ENCODE measurements at regions not wholly inside any gene's neighbourhood (a gene's known extent, or its start where the extent isn't known, plus 50 kb on each side); places are given as distances from the start of the nearest gene placed in this dataset.

DNA sequence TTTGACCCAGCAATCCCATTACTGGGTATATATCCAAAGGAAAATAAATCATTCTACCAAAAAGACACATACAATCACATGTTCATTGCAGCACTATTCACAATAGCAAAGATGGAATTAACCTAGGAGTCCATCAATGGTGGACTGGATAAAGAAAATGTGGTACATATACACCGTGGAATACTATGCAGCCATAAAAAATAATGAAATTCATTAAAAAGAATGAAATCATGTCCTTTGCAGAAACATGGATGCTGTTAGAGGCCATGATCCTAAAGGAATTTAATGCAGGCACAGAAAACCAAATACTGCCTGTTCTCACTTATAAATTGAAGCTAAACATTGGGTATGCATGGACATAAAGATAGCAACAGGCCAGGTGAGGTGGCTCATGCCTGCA lies 61.9 kb upstream of the BMP6 start:
- no peak overlapping the region for H3K27ac ChIP-seq (ENCODE audit: low read depth, low read length)
- H3K27me3 ChIP-seq (ENCODE audit: control insufficient read depth, insufficient read depth, low read length), result no peaks in the 10 kb centered on the region
- no CpG with 5 or more reads among the region's 1 CpG for WGBS (ENCODE audit: insufficient coverage)
- H3K36me3 ChIP-seq (ENCODE audit: control insufficient read depth, insufficient read depth, low read length), result no peaks in the 10 kb centered on the region
- no peak overlapping the region for H3K4me3 ChIP-seq (ENCODE audit: low read depth, low read length)
- no peaks in the 10 kb centered on the region for H3K4me1 ChIP-seq (ENCODE audit: control insufficient read depth, insufficient read depth, low read length)
- H3K9me3 ChIP-seq (ENCODE audit: control insufficient read depth, insufficient read depth, low read length), result peaks cover 1% of the 10 kb centered on the region
- DNase-seq (ENCODE audit: low read depth in 4 of 6, low spot score in 6 of 6), result no peak

GRCh38 chr6:7668936-7669335 lies 57.0 kb upstream of the BMP6 start:
- WGBS (ENCODE audit: insufficient coverage), result 100% methylated on average over 1 of the region's 1 CpG
- no peak overlapping the region for H3K27ac ChIP-seq (ENCODE audit: low read depth, low read length)
- peaks cover 15% of the 10 kb centered on the region for H3K4me1 ChIP-seq (ENCODE audit: control insufficient read depth, insufficient read depth, low read length)
- H3K4me3 ChIP-seq (ENCODE audit: low read depth, low read length), result no peak overlapping the region
- H3K27me3 ChIP-seq (ENCODE audit: control insufficient read depth, insufficient read depth, low read length), result no peaks in the 10 kb centered on the region
- no peak for DNase-seq (ENCODE audit: low read depth in 4 of 6, low spot score in 6 of 6)
- H3K9me3 ChIP-seq (ENCODE audit: control insufficient read depth, insufficient read depth, low read length), result no peaks in the 10 kb centered on the region
- H3K36me3 ChIP-seq (ENCODE audit: control insufficient read depth, insufficient read depth, low read length), result no peaks in the 10 kb centered on the region

- Histone ChIP-seq H3K4me3 (ENCODE audit: low read depth, low read length) (no peak overlapping the region), H3K9me3 (ENCODE audit: control insufficient read depth, insufficient read depth, low read length) (no peaks in the 10 kb centered on the region), H3K27ac (ENCODE audit: low read depth, low read length) (no peak overlapping the region), H3K27me3 (ENCODE audit: control insufficient read depth, insufficient read depth, low read length) (no peaks in the 10 kb centered on the region), H3K36me3 (ENCODE audit: control insufficient read depth, insufficient read depth, low read length) (no peaks in the 10 kb centered on the region), H3K4me1 (ENCODE audit: control insufficient read depth, insufficient read depth, low read length) (peaks cover 19% of the 10 kb centered on the region)
- DNase-seq (ENCODE audit: low read depth in 4 of 6, low spot score in 6 of 6), result no peak
- no CpG with 5 or more reads among the region's 4 CpGs for WGBS (ENCODE audit: insufficient coverage)
These were observed 56.2 kb upstream of the BMP6 start for GRCh38 chr6:7669742-7670141.

DNA sequence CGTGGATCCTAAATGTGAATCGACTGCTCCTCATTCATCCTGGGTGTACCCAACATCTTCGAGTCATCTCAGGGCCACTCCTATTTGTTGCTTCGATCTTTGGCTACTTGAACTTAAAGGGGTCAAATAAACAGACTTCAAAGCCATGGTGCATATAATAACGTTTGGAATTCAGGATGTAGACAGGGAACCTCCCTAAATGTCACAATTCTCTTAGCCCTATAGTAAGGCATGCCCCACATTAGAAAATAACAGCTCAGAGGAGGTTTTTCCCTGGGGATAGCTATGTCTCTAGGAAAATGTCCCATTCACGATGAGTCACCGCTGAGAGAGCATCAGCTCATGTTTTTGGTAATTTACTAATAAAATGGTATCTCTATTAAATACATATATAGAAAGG lies 54.8 kb upstream of the BMP6 start:
- H3K27me3 ChIP-seq (ENCODE audit: control insufficient read depth, insufficient read depth, low read length), result no peaks in the 10 kb centered on the region
- H3K4me1 ChIP-seq (ENCODE audit: control insufficient read depth, insufficient read depth, low read length), result peaks cover 19% of the 10 kb centered on the region
- DNase-seq (ENCODE audit: low read depth in 4 of 6, low spot score in 6 of 6), result no peak
- no peaks in the 10 kb centered on the region for H3K36me3 ChIP-seq (ENCODE audit: control insufficient read depth, insufficient read depth, low read length)
- H3K27ac ChIP-seq (ENCODE audit: low read depth, low read length), result peak overlapping the region; percentile 52
- WGBS (ENCODE audit: insufficient coverage), result 82% methylated on average over 2 of the region's 7 CpGs
- no peak overlapping the region for H3K4me3 ChIP-seq (ENCODE audit: low read depth, low read length)
- H3K9me3 ChIP-seq (ENCODE audit: control insufficient read depth, insufficient read depth, low read length), result no peaks in the 10 kb centered on the region

- Histone ChIP-seq H3K27ac (ENCODE audit: low read depth, low read length) (peak overlapping the region; percentile 89), H3K4me3 (ENCODE audit: low read depth, low read length) (no peak overlapping the region), H3K9me3 (ENCODE audit: control insufficient read depth, insufficient read depth, low read length) (no peaks in the 10 kb centered on the region), H3K36me3 (ENCODE audit: control insufficient read depth, insufficient read depth, low read length) (no peaks in the 10 kb centered on the region), H3K4me1 (ENCODE audit: control insufficient read depth, insufficient read depth, low read length) (peaks cover 19% of the 10 kb centered on the region), H3K27me3 (ENCODE audit: control insufficient read depth, insufficient read depth, low read length) (no peaks in the 10 kb centered on the region)
- WGBS (ENCODE audit: insufficient coverage), result 100% methylated on average over 1 of the region's 3 CpGs
- DNase-seq (ENCODE audit: low read depth in 4 of 6, low spot score in 6 of 6), result no peak
These were observed 54.3 kb upstream of the BMP6 start for GRCh38 chr6:7671581-7671980.

GRCh38 chr6:7672066-7673062 lies 53.5 kb upstream of the BMP6 start:
- peak in 1 of 6 donors; percentile 21 for DNase-seq (ENCODE audit: low read depth in 4 of 6, low spot score in 6 of 6)
- peaks cover 19% of the 10 kb centered on the region for H3K4me1 ChIP-seq (ENCODE audit: control insufficient read depth, insufficient read depth, low read length)
- 82% methylated on average over 15 of the region's 20 CpGs for WGBS (ENCODE audit: insufficient coverage)
- peak overlapping the region; percentile 89 for H3K27ac ChIP-seq (ENCODE audit: low read depth, low read length)
- H3K9me3 ChIP-seq (ENCODE audit: control insufficient read depth, insufficient read depth, low read length), result no peaks in the 10 kb centered on the region
- H3K36me3 ChIP-seq (ENCODE audit: control insufficient read depth, insufficient read depth, low read length), result no peaks in the 10 kb centered on the region
- no peak overlapping the region for H3K4me3 ChIP-seq (ENCODE audit: low read depth, low read length)
- H3K27me3 ChIP-seq (ENCODE audit: control insufficient read depth, insufficient read depth, low read length), result no peaks in the 10 kb centered on the region

- 8% methylated on average over 13 of the region's 16 CpGs for WGBS (ENCODE audit: insufficient coverage)
- H3K27ac ChIP-seq (ENCODE audit: low read depth, low read length), result peak overlapping the region; percentile 89
- peak in 1 of 6 donors; percentile 39 for DNase-seq (ENCODE audit: low read depth in 4 of 6, low spot score in 6 of 6)
These were observed 52.8 kb upstream of the BMP6 start for GRCh38 chr6:7673063-7673536.

GRCh38 chr6:7674291-7674690 lies 51.6 kb upstream of the BMP6 start:
- Histone ChIP-seq H3K36me3 (ENCODE audit: control insufficient read depth, insufficient read depth, low read length) (no peaks in the 10 kb centered on the region), H3K4me3 (ENCODE audit: low read depth, low read length) (no peak overlapping the region), H3K27me3 (ENCODE audit: control insufficient read depth, insufficient read depth, low read length) (no peaks in the 10 kb centered on the region), H3K27ac (ENCODE audit: low read depth, low read length) (peak overlapping the region; percentile 22), H3K9me3 (ENCODE audit: control insufficient read depth, insufficient read depth, low read length) (no peaks in the 10 kb centered on the region), H3K4me1 (ENCODE audit: control insufficient read depth, insufficient read depth, low read length) (peaks cover 19% of the 10 kb centered on the region)
- 73% methylated on average over 6 of the region's 6 CpGs for WGBS (ENCODE audit: insufficient coverage)
- DNase-seq (ENCODE audit: low read depth in 4 of 6, low spot score in 6 of 6), result peak in 1 of 6 donors; percentile 35

More at GRCh38 chr6:7673063-7673536, 52.8 kb upstream of the BMP6 start:
- Histone ChIP-seq H3K4me3 (ENCODE audit: low read depth, low read length) (no peak overlapping the region), H3K36me3 (ENCODE audit: control insufficient read depth, insufficient read depth, low read length) (no peaks in the 10 kb centered on the region), H3K9me3 (ENCODE audit: control insufficient read depth, insufficient read depth, low read length) (no peaks in the 10 kb centered on the region), H3K4me1 (ENCODE audit: control insufficient read depth, insufficient read depth, low read length) (peaks cover 19% of the 10 kb centered on the region), H3K27me3 (ENCODE audit: control insufficient read depth, insufficient read depth, low read length) (no peaks in the 10 kb centered on the region)

GRCh38 chr6:7675353-7675945 lies 50.5 kb upstream of the BMP6 start:
- H3K9me3 ChIP-seq (ENCODE audit: control insufficient read depth, insufficient read depth, low read length), result no peaks in the 10 kb centered on the region
- 67% methylated on average over 1 of the region's 10 CpGs for WGBS (ENCODE audit: insufficient coverage)
- no peaks in the 10 kb centered on the region for H3K36me3 ChIP-seq (ENCODE audit: control insufficient read depth, insufficient read depth, low read length)
- H3K4me1 ChIP-seq (ENCODE audit: control insufficient read depth, insufficient read depth, low read length), result peaks cover 19% of the 10 kb centered on the region
- H3K4me3 ChIP-seq (ENCODE audit: low read depth, low read length), result no peak overlapping the region
- DNase-seq (ENCODE audit: low read depth in 4 of 6, low spot score in 6 of 6), result no peak
- no peaks in the 10 kb centered on the region for H3K27me3 ChIP-seq (ENCODE audit: control insufficient read depth, insufficient read depth, low read length)
- H3K27ac ChIP-seq (ENCODE audit: low read depth, low read length), result peak overlapping the region; percentile 31
